ENCODE measurements at regions not wholly inside any gene's neighbourhood (a gene's known extent, or its start where the extent isn't known, plus 50 kb on each side); places are given as distances from the start of the nearest gene placed in this dataset.
"Not testable (repeated sequence)": the region's sequence is repeated elsewhere in the genome, so short reads cannot be mapped to it uniquely, and the experiment has no call there.

- H3K36me3 ChIP-seq (ENCODE audit: insufficient read depth, low read length) = no peaks in the 10 kb centered on the region
- H3K4me2 ChIP-seq (ENCODE audit: low read depth, low read length, poor library complexity, severe bottlenecking) = no peak overlapping the region
- no peak overlapping the region for H3K9ac ChIP-seq (ENCODE audit: low read length)
- H3K4me3 ChIP-seq (ENCODE audit: low read length) = no peak overlapping the region
- no peaks in the 10 kb centered on the region for H4K20me1 ChIP-seq (ENCODE audit: insufficient read depth, low read depth, low read length)
- H3K27me3 ChIP-seq (ENCODE audit: low read length) = no peaks in the 10 kb centered on the region
- no peak for DNase-seq
- no peaks in the 10 kb centered on the region for H3K9me3 ChIP-seq (ENCODE audit: low read length)
- H3K27ac ChIP-seq (ENCODE audit: low read length) = no peak overlapping the region
- no peaks in the 10 kb centered on the region for H3K4me1 ChIP-seq (ENCODE audit: low read length)
- no peak overlapping the region for H2AFZ ChIP-seq (ENCODE audit: low read length)
- no peaks in the 10 kb centered on the region for H3K9me2 ChIP-seq (replicated peaks; ENCODE audit: insufficient read depth, low read length)
- no peaks in the 10 kb centered on the region for H3K79me2 ChIP-seq (ENCODE audit: low read length)
These were observed 1049.9 kb downstream of the TSN start for GRCh38 chr2:122805346-122805745.

- no peaks in the 10 kb centered on the region for H3K79me2 ChIP-seq (ENCODE audit: low read length)
- no peak overlapping the region for H2AFZ ChIP-seq (ENCODE audit: low read length)
- no peaks in the 10 kb centered on the region for H4K20me1 ChIP-seq (ENCODE audit: insufficient read depth, low read depth, low read length)
- H3K4me3 ChIP-seq (ENCODE audit: low read length) = no peak overlapping the region
- no peak overlapping the region for H3K4me2 ChIP-seq (ENCODE audit: low read depth, low read length, poor library complexity, severe bottlenecking)
- H3K27ac ChIP-seq (ENCODE audit: low read length) = no peak overlapping the region
- no peaks in the 10 kb centered on the region for H3K36me3 ChIP-seq (ENCODE audit: insufficient read depth, low read length)
- H3K9me2 ChIP-seq (replicated peaks; ENCODE audit: insufficient read depth, low read length) = no peaks in the 10 kb centered on the region
- no peaks in the 10 kb centered on the region for H3K9me3 ChIP-seq (ENCODE audit: low read length)
- no peak for DNase-seq
- H3K9ac ChIP-seq (ENCODE audit: low read length) = no peak overlapping the region
- no peaks in the 10 kb centered on the region for H3K4me1 ChIP-seq (ENCODE audit: low read length)
- no peaks in the 10 kb centered on the region for H3K27me3 ChIP-seq (ENCODE audit: low read length)
These were observed 1053.0 kb downstream of the TSN start for GRCh38 chr2:122808286-122808969.

- not testable (repeated sequence) for H3K9me3 ChIP-seq (ENCODE audit: low read length); H3K36me3 ChIP-seq (ENCODE audit: insufficient read depth, low read length); H3K27me3 ChIP-seq (ENCODE audit: low read length); H3K79me2 ChIP-seq (ENCODE audit: low read length); H2AFZ ChIP-seq (ENCODE audit: low read length); H3K4me1 ChIP-seq (ENCODE audit: low read length); H3K9me2 ChIP-seq (replicated peaks; ENCODE audit: insufficient read depth, low read length); H3K4me2 ChIP-seq (ENCODE audit: low read depth, low read length, poor library complexity, severe bottlenecking); H3K27ac ChIP-seq (ENCODE audit: low read length); DNase-seq; H3K4me3 ChIP-seq (ENCODE audit: low read length); H4K20me1 ChIP-seq (ENCODE audit: insufficient read depth, low read depth, low read length); H3K9ac ChIP-seq (ENCODE audit: low read length)
These were observed 1056.8 kb downstream of the TSN start for GRCh38 chr2:122812214-122812613.

GRCh38 chr2:122815120-122815519 lies 1059.7 kb downstream of the TSN start:
- H3K9me2 ChIP-seq (replicated peaks; ENCODE audit: insufficient read depth, low read length) = no peaks in the 10 kb centered on the region
- H3K9me3 ChIP-seq (ENCODE audit: low read length) = no peaks in the 10 kb centered on the region
- H3K4me3 ChIP-seq (ENCODE audit: low read length) = no peak overlapping the region
- H3K9ac ChIP-seq (ENCODE audit: low read length) = no peak overlapping the region
- no peaks in the 10 kb centered on the region for H3K79me2 ChIP-seq (ENCODE audit: low read length)
- no peaks in the 10 kb centered on the region for H4K20me1 ChIP-seq (ENCODE audit: insufficient read depth, low read depth, low read length)
- H3K27me3 ChIP-seq (ENCODE audit: low read length) = no peaks in the 10 kb centered on the region
- H3K27ac ChIP-seq (ENCODE audit: low read length) = no peak overlapping the region
- H3K36me3 ChIP-seq (ENCODE audit: insufficient read depth, low read length) = no peaks in the 10 kb centered on the region
- no peak overlapping the region for H2AFZ ChIP-seq (ENCODE audit: low read length)
- no peak overlapping the region for H3K4me2 ChIP-seq (ENCODE audit: low read depth, low read length, poor library complexity, severe bottlenecking)
- H3K4me1 ChIP-seq (ENCODE audit: low read length) = no peaks in the 10 kb centered on the region
- no peak for DNase-seq

- Histone ChIP-seq H3K36me3 (ENCODE audit: insufficient read depth, low read length) (no peaks in the 10 kb centered on the region), H3K9ac (ENCODE audit: low read length) (no peak overlapping the region), H3K4me1 (ENCODE audit: low read length) (no peaks in the 10 kb centered on the region), H3K27ac (ENCODE audit: low read length) (no peak overlapping the region), H3K9me3 (ENCODE audit: low read length) (no peaks in the 10 kb centered on the region), H3K4me2 (ENCODE audit: low read depth, low read length, poor library complexity, severe bottlenecking) (no peak overlapping the region), H4K20me1 (ENCODE audit: insufficient read depth, low read depth, low read length) (no peaks in the 10 kb centered on the region), H3K27me3 (ENCODE audit: low read length) (no peaks in the 10 kb centered on the region), H3K4me3 (ENCODE audit: low read length) (no peak overlapping the region), H3K9me2 (replicated peaks; ENCODE audit: insufficient read depth, low read length) (no peaks in the 10 kb centered on the region), H3K79me2 (ENCODE audit: low read length) (no peaks in the 10 kb centered on the region), H2AFZ (ENCODE audit: low read length) (no peak overlapping the region)
- DNase-seq = no peak
These were observed 1061.4 kb downstream of the TSN start for GRCh38 chr2:122816803-122817202.

- H3K4me2 ChIP-seq (ENCODE audit: low read depth, low read length, poor library complexity, severe bottlenecking) = no peak overlapping the region
- H3K4me3 ChIP-seq (ENCODE audit: low read length) = no peak overlapping the region
- H3K4me1 ChIP-seq (ENCODE audit: low read length) = no peaks in the 10 kb centered on the region
- no peaks in the 10 kb centered on the region for H3K9me3 ChIP-seq (ENCODE audit: low read length)
- no peaks in the 10 kb centered on the region for H3K36me3 ChIP-seq (ENCODE audit: insufficient read depth, low read length)
- H3K9me2 ChIP-seq (replicated peaks; ENCODE audit: insufficient read depth, low read length) = no peaks in the 10 kb centered on the region
- H3K27me3 ChIP-seq (ENCODE audit: low read length) = no peaks in the 10 kb centered on the region
- no peaks in the 10 kb centered on the region for H4K20me1 ChIP-seq (ENCODE audit: insufficient read depth, low read depth, low read length)
- no peaks in the 10 kb centered on the region for H3K79me2 ChIP-seq (ENCODE audit: low read length)
- no peak overlapping the region for H3K27ac ChIP-seq (ENCODE audit: low read length)
- no peak overlapping the region for H3K9ac ChIP-seq (ENCODE audit: low read length)
- H2AFZ ChIP-seq (ENCODE audit: low read length) = no peak overlapping the region
- DNase-seq = no peak
These were observed 1066.9 kb downstream of the TSN start for GRCh38 chr2:122822319-122822718.

- Histone ChIP-seq H3K4me2 (ENCODE audit: low read depth, low read length, poor library complexity, severe bottlenecking) (no peak overlapping the region), H4K20me1 (ENCODE audit: insufficient read depth, low read depth, low read length) (no peaks in the 10 kb centered on the region), H3K9ac (ENCODE audit: low read length) (no peak overlapping the region), H3K27ac (ENCODE audit: low read length) (no peak overlapping the region), H2AFZ (ENCODE audit: low read length) (no peak overlapping the region), H3K4me3 (ENCODE audit: low read length) (no peak overlapping the region), H3K27me3 (ENCODE audit: low read length) (no peaks in the 10 kb centered on the region), H3K9me3 (ENCODE audit: low read length) (no peaks in the 10 kb centered on the region), H3K4me1 (ENCODE audit: low read length) (no peaks in the 10 kb centered on the region), H3K79me2 (ENCODE audit: low read length) (no peaks in the 10 kb centered on the region), H3K36me3 (ENCODE audit: insufficient read depth, low read length) (no peaks in the 10 kb centered on the region), H3K9me2 (replicated peaks; ENCODE audit: insufficient read depth, low read length) (no peaks in the 10 kb centered on the region)
- no peak for DNase-seq
These were observed 1074.7 kb downstream of the TSN start for GRCh38 chr2:122830157-122830556.

- H3K9me2 ChIP-seq (replicated peaks; ENCODE audit: insufficient read depth, low read length) = no peaks in the 10 kb centered on the region
- no peak overlapping the region for H3K4me2 ChIP-seq (ENCODE audit: low read depth, low read length, poor library complexity, severe bottlenecking)
- H3K4me1 ChIP-seq (ENCODE audit: low read length) = no peaks in the 10 kb centered on the region
- no peaks in the 10 kb centered on the region for H3K27me3 ChIP-seq (ENCODE audit: low read length)
- no peak overlapping the region for H3K27ac ChIP-seq (ENCODE audit: low read length)
- no peak overlapping the region for H2AFZ ChIP-seq (ENCODE audit: low read length)
- no peaks in the 10 kb centered on the region for H3K79me2 ChIP-seq (ENCODE audit: low read length)
- H3K36me3 ChIP-seq (ENCODE audit: insufficient read depth, low read length) = no peaks in the 10 kb centered on the region
- no peaks in the 10 kb centered on the region for H3K9me3 ChIP-seq (ENCODE audit: low read length)
- H4K20me1 ChIP-seq (ENCODE audit: insufficient read depth, low read depth, low read length) = no peaks in the 10 kb centered on the region
- no peak for DNase-seq
- no peak overlapping the region for H3K4me3 ChIP-seq (ENCODE audit: low read length)
- H3K9ac ChIP-seq (ENCODE audit: low read length) = no peak overlapping the region
These were observed 1076.2 kb downstream of the TSN start for GRCh38 chr2:122831649-122832048.

- no peaks in the 10 kb centered on the region for H3K79me2 ChIP-seq (ENCODE audit: low read length)
- H3K36me3 ChIP-seq (ENCODE audit: insufficient read depth, low read length) = no peaks in the 10 kb centered on the region
- H3K9me3 ChIP-seq (ENCODE audit: low read length) = no peaks in the 10 kb centered on the region
- no peak overlapping the region for H3K27ac ChIP-seq (ENCODE audit: low read length)
- no peaks in the 10 kb centered on the region for H4K20me1 ChIP-seq (ENCODE audit: insufficient read depth, low read depth, low read length)
- H3K27me3 ChIP-seq (ENCODE audit: low read length) = no peaks in the 10 kb centered on the region
- no peaks in the 10 kb centered on the region for H3K9me2 ChIP-seq (replicated peaks; ENCODE audit: insufficient read depth, low read length)
- H3K4me2 ChIP-seq (ENCODE audit: low read depth, low read length, poor library complexity, severe bottlenecking) = no peak overlapping the region
- H3K9ac ChIP-seq (ENCODE audit: low read length) = no peak overlapping the region
- H3K4me3 ChIP-seq (ENCODE audit: low read length) = no peak overlapping the region
- no peak for DNase-seq
- no peaks in the 10 kb centered on the region for H3K4me1 ChIP-seq (ENCODE audit: low read length)
- no peak overlapping the region for H2AFZ ChIP-seq (ENCODE audit: low read length)
These were observed 1088.1 kb downstream of the TSN start for GRCh38 chr2:122843503-122843902.
